T-helper 2 cell treated with Interferon-gamma antibody and Interleukin-4, amounts not matched to agents 5 μg/mL and 100 μg/mL, for 36 hours (primary cell): ENCODE measurements at regions not wholly inside any gene's neighbourhood (a gene's known extent, or its start where the extent isn't known, plus 50 kb on each side); places are given as distances from the start of the nearest gene placed in this dataset.

Source experiments
- DNase-seq: peaks from one replicate; pipeline ENCODE4 v3.0.0; 2021; ENCODE audit warnings: low spot score
- H3K27ac Mint-ChIP-seq: one replicate; pipeline ENCODE4 v1.8.0; 2021; ENCODE audit warnings: mild to moderate bottlenecking, mixed read lengths
- H3K27me3 Mint-ChIP-seq: one replicate; pipeline ENCODE4 v1.8.0; 2021; ENCODE audit warnings: low read depth, mixed read lengths
- H3K36me3 Mint-ChIP-seq: one replicate; pipeline ENCODE4 v1.8.0; 2021; ENCODE audit warnings: low read depth, mixed read lengths
- H3K4me1 Mint-ChIP-seq: one replicate; pipeline ENCODE4 v1.8.0; 2021; ENCODE audit warnings: low read depth, mixed read lengths
- H3K4me3 Mint-ChIP-seq: one replicate; pipeline ENCODE4 v1.8.0; 2022; ENCODE audit warnings: mild to moderate bottlenecking, moderate library complexity, mixed read lengths
- H3K9me3 Mint-ChIP-seq: one replicate; pipeline ENCODE4 v1.8.0; 2021; ENCODE audit warnings: mixed read lengths

- no peak overlapping the region for H3K27ac Mint-ChIP-seq
- H3K9me3 Mint-ChIP-seq, result no peaks in the 10 kb centered on the region
- no peaks in the 10 kb centered on the region for H3K4me1 Mint-ChIP-seq
- no peaks in the 10 kb centered on the region for H3K36me3 Mint-ChIP-seq
- H3K27me3 Mint-ChIP-seq, result no peaks in the 10 kb centered on the region
- no peak overlapping the region for H3K4me3 Mint-ChIP-seq
- no peak for DNase-seq
These were observed 105.6 kb upstream of the AP1S2 start for GRCh38 chrX:15960237-15960636.

GRCh38 chrX:15956681-15957080, 102.1 kb upstream of the AP1S2 start:
- H3K4me1 Mint-ChIP-seq, result no peaks in the 10 kb centered on the region
- no peak overlapping the region for H3K4me3 Mint-ChIP-seq
- H3K27ac Mint-ChIP-seq, result no peak overlapping the region
- H3K27me3 Mint-ChIP-seq, result no peaks in the 10 kb centered on the region
- no peak for DNase-seq
- no peaks in the 10 kb centered on the region for H3K36me3 Mint-ChIP-seq
- no peaks in the 10 kb centered on the region for H3K9me3 Mint-ChIP-seq

GRCh38 chrX:15953801-15954200, 99.2 kb upstream of the AP1S2 start:
- DNase-seq, result no peak
- no peaks in the 10 kb centered on the region for H3K27me3 Mint-ChIP-seq
- no peak overlapping the region for H3K4me3 Mint-ChIP-seq
- no peak overlapping the region for H3K27ac Mint-ChIP-seq
- H3K9me3 Mint-ChIP-seq, result no peaks in the 10 kb centered on the region
- no peaks in the 10 kb centered on the region for H3K4me1 Mint-ChIP-seq
- H3K36me3 Mint-ChIP-seq, result no peaks in the 10 kb centered on the region

GRCh38 chrX:15952212-15952611, 97.6 kb upstream of the AP1S2 start:
- H3K36me3 Mint-ChIP-seq, result no peaks in the 10 kb centered on the region
- no peaks in the 10 kb centered on the region for H3K4me1 Mint-ChIP-seq
- no peak overlapping the region for H3K27ac Mint-ChIP-seq
- H3K27me3 Mint-ChIP-seq, result no peaks in the 10 kb centered on the region
- no peaks in the 10 kb centered on the region for H3K9me3 Mint-ChIP-seq
- DNase-seq, result no peak
- no peak overlapping the region for H3K4me3 Mint-ChIP-seq

- no peak for DNase-seq
- Mint-ChIP-seq H3K4me1 (no peaks in the 10 kb centered on the region), H3K27me3 (no peaks in the 10 kb centered on the region), H3K27ac (no peak overlapping the region), H3K9me3 (no peaks in the 10 kb centered on the region), H3K4me3 (no peak overlapping the region), H3K36me3 (no peaks in the 10 kb centered on the region)
These were observed 93.7 kb upstream of the AP1S2 start for GRCh38 chrX:15948318-15948660.

- no peak for DNase-seq
- Mint-ChIP-seq H3K4me3 (no peak overlapping the region), H3K4me1 (no peaks in the 10 kb centered on the region), H3K27ac (no peak overlapping the region), H3K36me3 (no peaks in the 10 kb centered on the region), H3K27me3 (no peaks in the 10 kb centered on the region), H3K9me3 (no peaks in the 10 kb centered on the region)
These were observed 93.2 kb upstream of the AP1S2 start for GRCh38 chrX:15947648-15948317.

GRCh38 chrX:15946783-15947580, 92.4 kb upstream of the AP1S2 start:
- Mint-ChIP-seq H3K27ac (no peak overlapping the region), H3K36me3 (no peaks in the 10 kb centered on the region), H3K4me3 (no peak overlapping the region), H3K9me3 (no peaks in the 10 kb centered on the region), H3K27me3 (no peaks in the 10 kb centered on the region), H3K4me1 (no peaks in the 10 kb centered on the region)
- DNase-seq, result no peak

- DNase-seq, result no peak
- Mint-ChIP-seq H3K27ac (no peak overlapping the region), H3K4me3 (no peak overlapping the region), H3K9me3 (no peaks in the 10 kb centered on the region), H3K4me1 (no peaks in the 10 kb centered on the region), H3K27me3 (peaks cover 4% of the 10 kb centered on the region), H3K36me3 (no peaks in the 10 kb centered on the region)
These were observed 88.8 kb upstream of the AP1S2 start for GRCh38 chrX:15943391-15943790.

GRCh38 chrX:15942307-15942706, 87.7 kb upstream of the AP1S2 start:
- H3K4me1 Mint-ChIP-seq, result no peaks in the 10 kb centered on the region
- no peak overlapping the region for H3K4me3 Mint-ChIP-seq
- H3K36me3 Mint-ChIP-seq, result no peaks in the 10 kb centered on the region
- no peaks in the 10 kb centered on the region for H3K9me3 Mint-ChIP-seq
- DNase-seq, result no peak
- H3K27me3 Mint-ChIP-seq, result peaks cover 4% of the 10 kb centered on the region
- no peak overlapping the region for H3K27ac Mint-ChIP-seq

GRCh38 chrX:15939737-15940136, 85.1 kb upstream of the AP1S2 start:
- Mint-ChIP-seq H3K9me3 (no peaks in the 10 kb centered on the region), H3K27me3 (peaks cover 4% of the 10 kb centered on the region), H3K36me3 (no peaks in the 10 kb centered on the region), H3K4me3 (no peak overlapping the region), H3K4me1 (no peaks in the 10 kb centered on the region), H3K27ac (no peak overlapping the region)
- no peak for DNase-seq

GRCh38 chrX:15938072-15938471, 83.5 kb upstream of the AP1S2 start:
- no peaks in the 10 kb centered on the region for H3K9me3 Mint-ChIP-seq
- no peaks in the 10 kb centered on the region for H3K36me3 Mint-ChIP-seq
- DNase-seq, result no peak
- H3K4me1 Mint-ChIP-seq, result no peaks in the 10 kb centered on the region
- peaks cover 9% of the 10 kb centered on the region for H3K27me3 Mint-ChIP-seq
- no peak overlapping the region for H3K4me3 Mint-ChIP-seq
- H3K27ac Mint-ChIP-seq, result no peak overlapping the region

GRCh38 chrX:15931362-15931761, 76.7 kb upstream of the AP1S2 start:
- Mint-ChIP-seq H3K9me3 (no peaks in the 10 kb centered on the region), H3K27ac (no peak overlapping the region), H3K27me3 (peaks cover 21% of the 10 kb centered on the region), H3K4me1 (no peaks in the 10 kb centered on the region), H3K36me3 (no peaks in the 10 kb centered on the region), H3K4me3 (no peak overlapping the region)
- DNase-seq, result no peak

- Mint-ChIP-seq H3K36me3 (no peaks in the 10 kb centered on the region), H3K27ac (no peak overlapping the region), H3K27me3 (peaks cover 21% of the 10 kb centered on the region), H3K4me1 (no peaks in the 10 kb centered on the region), H3K9me3 (no peaks in the 10 kb centered on the region), H3K4me3 (no peak overlapping the region)
- no peak for DNase-seq
These were observed 76.0 kb upstream of the AP1S2 start for GRCh38 chrX:15930585-15930984.

GRCh38 chrX:15929194-15929593, 74.6 kb upstream of the AP1S2 start:
- no peak overlapping the region for H3K27ac Mint-ChIP-seq
- no peak overlapping the region for H3K4me3 Mint-ChIP-seq
- peaks cover 26% of the 10 kb centered on the region for H3K27me3 Mint-ChIP-seq
- DNase-seq, result no peak
- no peaks in the 10 kb centered on the region for H3K9me3 Mint-ChIP-seq
- H3K4me1 Mint-ChIP-seq, result no peaks in the 10 kb centered on the region
- no peaks in the 10 kb centered on the region for H3K36me3 Mint-ChIP-seq

- H3K4me1 Mint-ChIP-seq, result no peaks in the 10 kb centered on the region
- no peaks in the 10 kb centered on the region for H3K36me3 Mint-ChIP-seq
- no peak overlapping the region for H3K27ac Mint-ChIP-seq
- DNase-seq, result no peak
- no peak overlapping the region for H3K4me3 Mint-ChIP-seq
- H3K27me3 Mint-ChIP-seq, result peaks cover 20% of the 10 kb centered on the region
- H3K9me3 Mint-ChIP-seq, result no peaks in the 10 kb centered on the region
These were observed 72.0 kb upstream of the AP1S2 start for GRCh38 chrX:15926622-15927021.
